ENCODE measurements at regions not wholly inside any gene's neighbourhood (a gene's known extent, or its start where the extent isn't known, plus 50 kb on each side); places are given as distances from the start of the nearest gene placed in this dataset.

DNA sequence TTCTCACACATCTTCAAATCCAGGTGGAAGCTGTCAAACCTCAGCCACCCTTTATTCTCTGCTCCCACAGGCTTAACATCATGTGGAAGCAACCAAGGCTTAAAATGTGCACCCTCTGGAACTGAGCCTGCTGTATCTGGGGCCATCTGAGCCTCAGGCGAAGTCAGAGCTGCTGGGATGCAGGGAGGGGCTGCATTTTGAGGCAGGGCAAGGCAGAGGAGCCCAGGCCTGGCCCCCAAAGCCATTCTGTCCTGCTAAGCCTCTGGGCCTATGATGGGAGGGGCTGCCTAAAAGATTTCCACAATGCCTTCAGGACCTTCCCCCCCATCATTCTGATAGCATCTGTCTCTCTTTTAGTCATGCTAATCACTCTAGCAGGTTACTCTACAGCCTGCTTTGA is 51.7 kb upstream of the COBL start:
- CTCF ChIA-PET = interaction anchor here (0.7 to 5.7 kb wide), 5 partner anchors 9 to 1276 kb away, joined by 3 to 100 read pairs (median 6); no protein-coding TSS in a partner anchor
- H3K4me1 ChIP-seq (replicated peaks; ENCODE audit: insufficient read depth) = peaks cover 7% of the 10 kb centered on the region
- no peak overlapping the region for H3K4me3 ChIP-seq
- DNase-seq = no peak
- no peak overlapping the region for H2AFZ ChIP-seq
- H3K4me2 ChIP-seq = no peak overlapping the region
- no peaks in the 10 kb centered on the region for H3K36me3 ChIP-seq (ENCODE audit: low read depth)
- no peaks in the 10 kb centered on the region for H3F3A ChIP-seq (ENCODE audit: insufficient read depth, low read depth)
- no peaks in the 10 kb centered on the region for H3K79me2 ChIP-seq (ENCODE audit: low read depth)
- H3K27ac ChIP-seq = no peak overlapping the region
- TF ChIP-seq, protein P1, sequence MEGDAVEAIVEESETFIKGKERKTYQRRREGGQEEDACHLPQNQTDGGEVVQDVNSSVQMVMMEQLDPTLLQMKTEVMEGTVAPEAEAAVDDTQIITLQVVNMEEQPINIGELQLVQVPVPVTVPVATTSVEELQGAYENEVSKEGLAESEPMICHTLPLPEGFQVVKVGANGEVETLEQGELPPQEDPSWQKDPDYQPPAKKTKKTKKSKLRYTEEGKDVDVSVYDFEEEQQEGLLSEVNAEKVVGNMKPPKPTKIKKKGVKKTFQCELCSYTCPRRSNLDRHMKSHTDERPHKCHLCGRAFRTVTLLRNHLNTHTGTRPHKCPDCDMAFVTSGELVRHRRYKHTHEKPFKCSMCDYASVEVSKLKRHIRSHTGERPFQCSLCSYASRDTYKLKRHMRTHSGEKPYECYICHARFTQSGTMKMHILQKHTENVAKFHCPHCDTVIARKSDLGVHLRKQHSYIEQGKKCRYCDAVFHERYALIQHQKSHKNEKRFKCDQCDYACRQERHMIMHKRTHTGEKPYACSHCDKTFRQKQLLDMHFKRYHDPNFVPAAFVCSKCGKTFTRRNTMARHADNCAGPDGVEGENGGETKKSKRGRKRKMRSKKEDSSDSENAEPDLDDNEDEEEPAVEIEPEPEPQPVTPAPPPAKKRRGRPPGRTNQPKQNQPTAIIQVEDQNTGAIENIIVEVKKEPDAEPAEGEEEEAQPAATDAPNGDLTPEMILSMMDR (conservative IDR thresholded peaks at IDR 0.05) = no peak
- no peak for TF ChIP-seq EZH2 (IDR thresholded peaks at IDR 0.05; ENCODE audit: low read depth)
- no peaks in the 10 kb centered on the region for H3K27me3 ChIP-seq (ENCODE audit: insufficient read depth, low read depth)
- POLR2A ChIA-PET (ENCODE audit: unreplicated experiment) = interaction anchor here (0.6 kb wide), 1 partner anchor 147 kb away, joined by 3 read pairs; no protein-coding TSS in a partner anchor
- no peaks in the 10 kb centered on the region for H3K9me2 ChIP-seq (ENCODE audit: insufficient read depth)
- H4K20me1 ChIP-seq (ENCODE audit: insufficient read depth) = no peaks in the 10 kb centered on the region
- no peaks in the 10 kb centered on the region for H3K9me3 ChIP-seq (ENCODE audit: insufficient read depth, low read depth)
- intact Hi-C loops (cut with micrococcal nuclease; ENCODE audit: unreplicated experiment) = loop anchor here (5.0 to 10.0 kb wide), 2 partner anchors 59 to 904 kb away; no protein-coding TSS in a partner anchor
- BruUV-seq (replicated peaks) = no TSS peak

DNA sequence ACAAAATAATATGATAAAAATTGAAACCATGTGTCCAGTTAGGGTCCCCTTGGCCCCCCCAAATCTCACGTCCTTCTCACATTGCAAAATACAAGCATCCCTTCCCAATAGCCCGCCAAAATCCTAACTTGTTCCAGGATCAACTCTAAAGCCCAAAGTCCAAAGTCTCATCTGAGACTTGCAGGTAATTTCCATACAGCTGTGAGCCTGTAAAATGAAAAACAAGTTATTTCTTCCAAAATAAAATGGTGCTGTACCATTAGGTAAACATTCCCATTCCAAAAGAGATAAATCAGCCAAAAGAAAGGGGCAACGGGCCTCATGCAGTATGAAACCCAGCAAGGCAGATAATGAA is 51.0 kb upstream of the COBL start:
- Histone ChIP-seq H3F3A (ENCODE audit: insufficient read depth, low read depth) (no peaks in the 10 kb centered on the region), H4K20me1 (ENCODE audit: insufficient read depth) (no peaks in the 10 kb centered on the region), H3K4me1 (replicated peaks; ENCODE audit: insufficient read depth) (peaks cover 7% of the 10 kb centered on the region), H3K79me2 (ENCODE audit: low read depth) (no peaks in the 10 kb centered on the region), H3K9me3 (ENCODE audit: insufficient read depth, low read depth) (no peaks in the 10 kb centered on the region), H3K27ac (no peak overlapping the region), H2AFZ (no peak overlapping the region), H3K27me3 (ENCODE audit: insufficient read depth, low read depth) (no peaks in the 10 kb centered on the region), H3K4me2 (no peak overlapping the region), H3K9me2 (ENCODE audit: insufficient read depth) (no peaks in the 10 kb centered on the region), H3K36me3 (ENCODE audit: low read depth) (no peaks in the 10 kb centered on the region), H3K4me3 (no peak overlapping the region)
- ChIA-PET CTCF (interaction anchor here (0.7 to 5.7 kb wide), 8 partner anchors 9 to 1275 kb away, joined by 3 to 100 read pairs (median 4); no protein-coding TSS in a partner anchor), POLR2A (ENCODE audit: unreplicated experiment) (interaction anchor here (0.7 kb wide), 1 partner anchor 56 kb away, joined by 3 read pairs; no protein-coding TSS in a partner anchor)
- TF ChIP-seq, protein P1 (conservative IDR thresholded peaks at IDR 0.05) = no peak
- no peak for TF ChIP-seq EZH2 (IDR thresholded peaks at IDR 0.05; ENCODE audit: low read depth)
- DNase-seq = no peak
- intact Hi-C loops (cut with micrococcal nuclease; ENCODE audit: unreplicated experiment) = loop anchor here (1.0 to 10.0 kb wide), 5 partner anchors 27 to 903 kb away; no protein-coding TSS in a partner anchor
- BruUV-seq (replicated peaks) = no TSS peak

DNA sequence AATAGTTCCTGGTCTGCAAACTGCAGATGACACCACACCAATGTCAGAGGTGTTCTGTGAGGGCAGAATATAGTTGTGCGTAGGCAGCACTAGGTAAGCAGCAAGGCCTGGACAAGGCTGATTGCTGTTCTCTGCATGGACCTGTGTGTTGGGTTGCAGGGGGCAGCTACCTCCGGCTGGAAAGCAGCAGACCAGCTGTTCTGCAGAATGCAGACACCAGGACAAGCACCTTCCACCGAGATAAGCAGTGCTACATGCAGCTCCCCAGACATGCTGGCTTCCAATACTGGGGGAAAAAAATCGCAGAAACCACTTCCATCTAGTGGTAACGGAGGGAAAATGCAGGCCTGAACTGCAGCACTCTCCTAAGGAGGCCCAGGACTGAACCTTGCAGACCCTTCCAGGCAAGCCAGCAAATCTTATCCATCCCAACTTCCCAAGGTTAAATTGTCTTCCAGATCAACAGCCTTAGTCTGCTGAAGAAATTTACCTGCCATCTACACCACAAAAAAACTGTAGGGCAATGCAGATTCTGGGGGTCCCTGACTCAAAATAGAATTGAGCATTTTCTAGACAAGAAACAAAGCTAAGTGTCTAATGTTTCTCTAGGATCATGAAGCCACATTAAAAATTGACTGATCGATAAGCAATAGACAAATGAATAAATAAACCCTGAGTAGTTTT is 50.5 kb upstream of the COBL start:
- ChIA-PET POLR2A (ENCODE audit: unreplicated experiment) (interaction anchor here (0.6 to 0.7 kb wide), 3 partner anchors 20 to 752 kb away, joined by 3 to 6 read pairs (median 3); no protein-coding TSS in a partner anchor), CTCF (interaction anchor here (0.6 to 5.7 kb wide), 11 partner anchors 9 to 1275 kb away, joined by 3 to 100 read pairs (median 4); no protein-coding TSS in a partner anchor)
- Histone ChIP-seq H3K9me3 (ENCODE audit: insufficient read depth, low read depth) (no peaks in the 10 kb centered on the region), H3K79me2 (ENCODE audit: low read depth) (no peaks in the 10 kb centered on the region), H3F3A (ENCODE audit: insufficient read depth, low read depth) (no peaks in the 10 kb centered on the region), H3K4me3 (no peak overlapping the region), H3K27me3 (ENCODE audit: insufficient read depth, low read depth) (no peaks in the 10 kb centered on the region), H3K27ac (no peak overlapping the region), H3K4me2 (no peak overlapping the region), H2AFZ (no peak overlapping the region), H3K4me1 (replicated peaks; ENCODE audit: insufficient read depth) (peaks cover 7% of the 10 kb centered on the region), H3K9me2 (ENCODE audit: insufficient read depth) (no peaks in the 10 kb centered on the region), H3K36me3 (ENCODE audit: low read depth) (no peaks in the 10 kb centered on the region), H4K20me1 (ENCODE audit: insufficient read depth) (no peaks in the 10 kb centered on the region)
- TF ChIP-seq, protein P1 (conservative IDR thresholded peaks at IDR 0.05) = peak; percentile 96
- TF ChIP-seq EZH2 (IDR thresholded peaks at IDR 0.05; ENCODE audit: low read depth) = no peak
- BruUV-seq (replicated peaks) = no TSS peak
- intact Hi-C loops (cut with micrococcal nuclease; ENCODE audit: unreplicated experiment) = loop anchor here (1.0 to 10.0 kb wide), 5 partner anchors 27 to 902 kb away; no protein-coding TSS in a partner anchor
- DNase-seq = peak; percentile 54 to 61
